ENCODE measurements at regions not wholly inside any gene's neighbourhood (a gene's known extent, or its start where the extent isn't known, plus 50 kb on each side); places are given as distances from the start of the nearest gene placed in this dataset.

DNA sequence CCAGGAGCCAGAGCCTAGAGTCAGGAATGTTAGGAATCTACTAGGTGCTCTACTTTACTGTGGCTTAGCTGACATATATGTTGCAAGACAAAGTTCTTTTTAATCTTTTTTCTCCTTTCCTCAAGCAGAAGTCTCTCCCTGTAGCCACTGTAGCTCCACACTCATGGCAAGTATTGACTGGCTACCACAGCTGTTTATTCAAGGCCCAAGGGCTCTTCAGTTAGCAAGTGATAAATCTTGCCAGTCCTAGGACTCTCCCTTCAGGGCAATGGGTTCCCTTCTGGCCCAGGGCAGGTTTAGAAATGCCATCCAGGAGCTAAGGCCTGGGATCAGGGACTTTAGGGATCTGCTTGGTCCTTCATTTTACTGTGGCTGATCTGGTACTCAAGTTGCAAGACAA is 82.0 kb upstream of the TNFRSF21 start:
- Mint-ChIP-seq H3K27ac (no peak overlapping the region), H3K4me3 (no peak overlapping the region), H3K27me3 (peaks cover 32% of the 10 kb centered on the region), H3K36me3 (ENCODE audit: low read depth) (no peaks in the 10 kb centered on the region), H3K9me3 (peaks cover 26% of the 10 kb centered on the region), H3K4me1 (ENCODE audit: low read depth) (no peaks in the 10 kb centered on the region)
- intact Hi-C loops (cut with micrococcal nuclease) = no loop called here

GRCh38 chr6:47392251-47392650 is 82.5 kb upstream of the TNFRSF21 start:
- no peak overlapping the region for H3K27ac Mint-ChIP-seq
- H3K4me1 Mint-ChIP-seq (ENCODE audit: low read depth) = no peaks in the 10 kb centered on the region
- H3K4me3 Mint-ChIP-seq = no peak overlapping the region
- peaks cover 26% of the 10 kb centered on the region for H3K9me3 Mint-ChIP-seq
- no peaks in the 10 kb centered on the region for H3K36me3 Mint-ChIP-seq (ENCODE audit: low read depth)
- intact Hi-C loops (cut with micrococcal nuclease) = no loop called here
- H3K27me3 Mint-ChIP-seq = peaks cover 29% of the 10 kb centered on the region

DNA sequence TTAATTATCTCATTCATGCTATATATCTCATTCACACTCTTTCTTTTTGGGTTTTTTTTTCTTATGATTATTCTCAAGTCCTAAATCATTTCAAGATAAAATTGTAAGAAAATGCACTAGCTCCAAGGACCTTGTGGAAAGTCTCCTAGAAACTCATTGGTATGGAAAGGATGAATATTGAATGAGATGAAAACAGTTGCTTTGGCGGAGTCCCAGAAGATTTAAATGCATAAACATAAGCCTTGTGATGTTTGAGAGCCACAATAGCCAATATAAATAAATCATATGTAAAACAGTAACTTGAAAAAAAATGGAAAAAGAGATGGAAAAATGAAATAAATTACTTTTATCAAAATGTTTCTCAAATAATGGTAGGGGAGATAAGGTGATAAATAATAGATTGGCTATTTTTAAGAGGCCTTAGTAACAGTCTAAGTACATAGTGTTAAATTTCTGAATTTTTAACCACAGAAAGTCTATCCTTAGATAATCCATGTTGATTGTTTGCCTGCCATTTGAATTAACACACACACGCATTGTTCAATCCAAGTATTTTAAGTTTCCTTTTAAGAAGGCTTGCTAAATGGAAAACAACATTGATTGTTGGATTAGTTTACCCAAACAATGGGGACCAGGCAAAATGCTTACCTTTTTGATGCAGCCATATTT is 81.1 kb upstream of the CD2AP start:
- Mint-ChIP-seq H3K36me3 (ENCODE audit: low read depth) (no peaks in the 10 kb centered on the region), H3K4me3 (no peak overlapping the region), H3K27me3 (peaks cover 20% of the 10 kb centered on the region), H3K9me3 (peaks cover 11% of the 10 kb centered on the region), H3K27ac (no peak overlapping the region), H3K4me1 (ENCODE audit: low read depth) (no peaks in the 10 kb centered on the region)
- intact Hi-C loops (cut with micrococcal nuclease) = no loop called here

DNA sequence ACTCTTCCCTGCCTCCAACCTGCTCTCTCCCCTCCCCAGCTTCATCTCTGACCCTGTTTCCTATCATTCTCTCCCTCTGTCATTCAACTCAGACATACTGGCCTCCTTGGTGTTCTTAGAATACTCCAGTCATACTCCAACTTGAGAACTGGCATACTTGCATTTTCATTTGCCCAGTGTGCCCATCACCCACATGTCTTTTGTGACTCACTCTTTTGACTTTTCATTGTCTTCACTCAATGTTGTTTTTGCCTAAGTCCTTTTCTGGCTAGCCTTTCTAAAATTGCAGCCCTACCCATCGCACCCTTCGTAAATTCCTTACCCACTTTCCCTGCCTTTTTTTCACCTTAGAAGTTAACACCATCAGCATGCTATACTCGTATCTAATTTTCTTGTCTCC is 77.0 kb upstream of the CD2AP start:
- intact Hi-C loops (cut with micrococcal nuclease) = no loop called here
- Mint-ChIP-seq H3K4me3 (no peak overlapping the region), H3K9me3 (no peaks in the 10 kb centered on the region), H3K36me3 (ENCODE audit: low read depth) (no peaks in the 10 kb centered on the region), H3K27ac (no peak overlapping the region), H3K4me1 (ENCODE audit: low read depth) (no peaks in the 10 kb centered on the region), H3K27me3 (peaks cover 17% of the 10 kb centered on the region)

GRCh38 chr6:47402081-47402480 is 75.5 kb upstream of the CD2AP start:
- no peaks in the 10 kb centered on the region for H3K9me3 Mint-ChIP-seq
- peaks cover 1% of the 10 kb centered on the region for H3K4me1 Mint-ChIP-seq (ENCODE audit: low read depth)
- H3K4me3 Mint-ChIP-seq = no peak overlapping the region
- H3K27me3 Mint-ChIP-seq = peaks cover 15% of the 10 kb centered on the region
- intact Hi-C loops (cut with micrococcal nuclease) = no loop called here
- no peaks in the 10 kb centered on the region for H3K36me3 Mint-ChIP-seq (ENCODE audit: low read depth)
- no peak overlapping the region for H3K27ac Mint-ChIP-seq

GRCh38 chr6:47403056-47403455 is 74.5 kb upstream of the CD2AP start:
- H3K27me3 Mint-ChIP-seq = peaks cover 15% of the 10 kb centered on the region
- H3K9me3 Mint-ChIP-seq = no peaks in the 10 kb centered on the region
- no peak overlapping the region for H3K27ac Mint-ChIP-seq
- H3K4me1 Mint-ChIP-seq (ENCODE audit: low read depth) = peaks cover 7% of the 10 kb centered on the region
- intact Hi-C loops (cut with micrococcal nuclease) = no loop called here
- H3K4me3 Mint-ChIP-seq = no peak overlapping the region
- no peaks in the 10 kb centered on the region for H3K36me3 Mint-ChIP-seq (ENCODE audit: low read depth)

DNA sequence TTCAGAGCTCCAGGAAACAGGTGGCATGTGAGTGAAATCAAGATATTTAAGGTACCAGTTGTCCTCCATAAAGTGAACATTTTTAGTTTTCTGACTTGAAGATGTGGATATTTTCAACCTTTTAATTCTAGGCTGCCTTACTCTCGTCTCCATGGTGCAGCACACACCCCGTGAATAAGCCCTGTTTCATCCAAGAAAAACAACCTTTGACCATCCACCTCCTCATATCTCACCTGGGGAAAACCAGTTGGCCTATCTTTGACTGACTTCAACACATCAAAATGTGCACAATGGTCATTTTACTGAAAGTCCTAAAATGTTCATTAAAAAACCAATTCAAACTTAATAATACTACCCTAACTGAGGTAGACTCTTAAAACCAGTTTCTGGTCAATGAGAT is 73.8 kb upstream of the CD2AP start:
- no peak overlapping the region for H3K27ac Mint-ChIP-seq
- H3K36me3 Mint-ChIP-seq (ENCODE audit: low read depth) = no peaks in the 10 kb centered on the region
- intact Hi-C loops (cut with micrococcal nuclease) = no loop called here
- peaks cover 7% of the 10 kb centered on the region for H3K4me1 Mint-ChIP-seq (ENCODE audit: low read depth)
- no peaks in the 10 kb centered on the region for H3K9me3 Mint-ChIP-seq
- peaks cover 15% of the 10 kb centered on the region for H3K27me3 Mint-ChIP-seq
- H3K4me3 Mint-ChIP-seq = no peak overlapping the region

GRCh38 chr6:47404435-47404834 is 73.2 kb upstream of the CD2AP start:
- Mint-ChIP-seq H3K36me3 (ENCODE audit: low read depth) (no peaks in the 10 kb centered on the region), H3K27ac (no peak overlapping the region), H3K9me3 (no peaks in the 10 kb centered on the region), H3K27me3 (peaks cover 15% of the 10 kb centered on the region), H3K4me3 (no peak overlapping the region), H3K4me1 (ENCODE audit: low read depth) (peaks cover 7% of the 10 kb centered on the region)
- intact Hi-C loops (cut with micrococcal nuclease) = no loop called here

- H3K4me1 Mint-ChIP-seq (ENCODE audit: low read depth) = peaks cover 7% of the 10 kb centered on the region
- no peak overlapping the region for H3K27ac Mint-ChIP-seq
- H3K27me3 Mint-ChIP-seq = peaks cover 16% of the 10 kb centered on the region
- intact Hi-C loops (cut with micrococcal nuclease) = no loop called here
- no peaks in the 10 kb centered on the region for H3K9me3 Mint-ChIP-seq
- no peaks in the 10 kb centered on the region for H3K36me3 Mint-ChIP-seq (ENCODE audit: low read depth)
- no peak overlapping the region for H3K4me3 Mint-ChIP-seq
Observed at GRCh38 chr6:47405273-47405672, 72.3 kb upstream of the CD2AP start.

DNA sequence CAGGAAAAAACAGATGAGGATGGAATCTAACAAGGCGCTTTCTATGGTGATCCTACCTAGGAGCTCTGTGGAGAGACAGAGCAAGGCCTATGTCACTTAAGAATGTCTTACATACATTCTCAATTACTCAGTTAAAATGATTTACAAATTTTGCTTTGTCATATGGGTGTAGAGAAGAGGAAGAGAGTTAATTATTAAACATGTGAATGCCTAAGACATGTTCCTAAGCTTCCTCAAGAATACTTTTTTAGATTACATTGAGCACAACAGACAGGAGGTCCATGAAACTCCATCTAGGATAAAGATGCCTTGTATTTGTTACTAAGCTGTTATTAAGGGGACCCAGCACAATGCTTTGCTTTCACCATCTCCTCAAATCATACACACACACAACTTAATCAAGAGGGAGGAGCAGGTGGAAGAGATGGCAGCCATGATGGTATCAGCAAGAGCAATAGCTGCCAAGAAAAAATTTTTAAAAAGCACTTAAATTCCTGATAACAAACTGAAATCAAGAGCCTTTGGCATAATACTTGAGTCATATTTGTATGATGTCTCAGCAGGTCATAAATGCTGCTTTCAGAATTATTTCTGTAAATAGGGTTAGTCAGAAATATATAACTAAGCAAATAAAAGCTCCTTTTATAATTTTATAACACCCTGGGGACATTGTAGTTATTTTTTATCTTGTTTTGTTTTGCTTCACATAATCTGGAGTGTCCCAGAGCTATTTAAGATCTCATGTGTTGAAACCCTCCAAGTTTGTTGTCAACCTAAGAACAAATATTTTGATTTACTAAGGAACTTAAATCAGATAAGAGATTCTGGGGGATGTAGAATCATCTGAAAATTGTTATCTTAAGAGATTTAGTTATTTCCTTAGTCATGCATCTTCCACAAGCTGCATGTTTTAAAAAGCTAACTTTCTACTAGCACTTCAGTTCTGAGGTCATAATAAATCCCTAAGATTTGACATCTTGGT is 70.0 kb upstream of the CD2AP start:
- intact Hi-C loops (cut with micrococcal nuclease) = no loop called here
- Mint-ChIP-seq H3K4me3 (no peak overlapping the region), H3K27me3 (peaks cover 14% of the 10 kb centered on the region), H3K36me3 (ENCODE audit: low read depth) (no peaks in the 10 kb centered on the region), H3K9me3 (no peaks in the 10 kb centered on the region), H3K27ac (no peak overlapping the region), H3K4me1 (ENCODE audit: low read depth) (peaks cover 7% of the 10 kb centered on the region)

DNA sequence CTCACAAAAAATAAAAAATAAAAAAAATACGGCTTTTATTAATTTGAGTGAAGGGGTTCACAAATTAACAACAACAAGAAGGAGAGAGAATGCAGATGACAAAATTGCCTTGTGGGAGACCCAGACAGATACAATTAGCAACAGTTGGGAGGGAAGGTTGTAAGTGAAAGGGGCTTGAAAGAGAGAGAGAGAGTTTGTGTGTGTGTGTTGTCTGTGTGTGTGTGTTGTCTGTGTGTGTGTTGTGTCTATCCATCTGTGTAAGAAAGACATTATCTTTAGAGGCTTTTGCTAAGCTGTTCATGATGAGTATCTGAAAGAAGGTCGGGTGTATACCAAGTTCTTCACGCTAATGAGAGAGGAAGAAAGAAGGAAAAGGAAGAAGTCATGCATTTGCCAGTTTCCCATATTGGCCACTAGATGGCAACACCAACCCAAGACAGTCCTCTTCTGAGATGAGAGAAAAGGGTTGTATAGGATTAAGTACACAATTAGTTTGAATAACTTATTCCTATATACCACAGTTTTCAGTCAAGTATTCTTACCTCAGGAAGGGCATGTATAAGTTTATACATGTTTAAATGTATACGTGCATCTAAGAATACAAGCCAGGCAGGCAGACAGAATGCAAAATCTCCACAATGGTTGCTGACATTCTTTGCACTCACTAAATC is 63.7 kb upstream of the CD2AP start:
- Mint-ChIP-seq H3K36me3 (ENCODE audit: low read depth) (no peaks in the 10 kb centered on the region), H3K27ac (peak overlapping the region; percentile 32), H3K9me3 (no peaks in the 10 kb centered on the region)

DNA sequence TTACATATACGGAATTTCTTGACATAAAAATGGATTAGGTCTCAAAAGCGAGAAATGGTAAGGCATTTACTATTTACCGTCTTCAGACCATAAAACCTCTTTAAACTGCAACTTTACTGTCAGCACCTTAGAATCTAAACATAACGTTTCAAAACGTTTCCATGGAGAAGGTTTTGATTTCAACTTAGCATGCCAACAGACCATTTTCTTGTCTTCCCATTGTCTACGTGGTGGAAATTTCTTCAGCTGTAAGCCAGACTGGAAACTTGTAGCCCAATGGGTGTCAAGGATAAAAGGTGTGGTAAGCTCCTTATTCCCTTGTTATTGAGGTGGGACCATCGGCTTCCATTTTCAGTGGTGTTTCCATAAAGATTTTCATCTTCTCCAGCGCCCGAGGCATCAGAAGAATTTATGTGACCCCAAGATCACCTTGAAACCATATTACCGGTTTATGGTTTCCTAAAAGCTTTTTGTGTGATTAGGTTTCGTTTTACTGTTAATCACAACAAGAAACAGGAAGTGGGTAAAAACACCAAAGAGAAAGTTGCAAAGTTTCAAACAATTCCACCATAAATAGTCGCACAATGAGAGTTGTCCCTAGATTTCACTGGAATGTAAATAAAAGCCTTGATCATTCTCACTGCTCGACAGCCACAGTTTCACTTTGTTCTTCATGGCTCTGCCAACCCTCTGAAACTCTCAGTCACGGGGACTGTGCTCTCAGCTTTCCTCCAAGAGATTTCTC is 63.0 kb upstream of the CD2AP start:
- H3K27ac Mint-ChIP-seq = peak overlapping the region; percentile 32
- no peaks in the 10 kb centered on the region for H3K9me3 Mint-ChIP-seq
- H3K4me1 Mint-ChIP-seq (ENCODE audit: low read depth) = peaks cover 19% of the 10 kb centered on the region
- H3K4me3 Mint-ChIP-seq = peak overlapping the region; percentile 61
- H3K27me3 Mint-ChIP-seq = peaks cover 35% of the 10 kb centered on the region
- H3K36me3 Mint-ChIP-seq (ENCODE audit: low read depth) = no peaks in the 10 kb centered on the region
- intact Hi-C loops (cut with micrococcal nuclease) = loop anchor here (1.0 to 10.0 kb wide), 4 partner anchors 63 to 367 kb away; partner anchors contain the start of gene CD2AP

More for the DNA sequence above, 63.7 kb upstream of the CD2AP start:
- peaks cover 19% of the 10 kb centered on the region for H3K4me1 Mint-ChIP-seq (ENCODE audit: low read depth)
- intact Hi-C loops (cut with micrococcal nuclease) = loop anchor here (1.0 to 10.0 kb wide), 4 partner anchors 63 to 367 kb away; partner anchors contain the start of gene CD2AP
- H3K4me3 Mint-ChIP-seq = peak overlapping the region; percentile 61
- H3K27me3 Mint-ChIP-seq = peaks cover 35% of the 10 kb centered on the region

Measured in dendritic cell treated with granulocyte-macrophage colony-stimulating factor and Interleukin-4, amounts not matched to agents 40 ng/mL and 50 ng/mL, for 4 days (primary cell).